ENCODE measurements at regions not wholly inside any gene's neighbourhood (a gene's known extent, or its start where the extent isn't known, plus 50 kb on each side); places are given as distances from the start of the nearest gene placed in this dataset.

DNA sequence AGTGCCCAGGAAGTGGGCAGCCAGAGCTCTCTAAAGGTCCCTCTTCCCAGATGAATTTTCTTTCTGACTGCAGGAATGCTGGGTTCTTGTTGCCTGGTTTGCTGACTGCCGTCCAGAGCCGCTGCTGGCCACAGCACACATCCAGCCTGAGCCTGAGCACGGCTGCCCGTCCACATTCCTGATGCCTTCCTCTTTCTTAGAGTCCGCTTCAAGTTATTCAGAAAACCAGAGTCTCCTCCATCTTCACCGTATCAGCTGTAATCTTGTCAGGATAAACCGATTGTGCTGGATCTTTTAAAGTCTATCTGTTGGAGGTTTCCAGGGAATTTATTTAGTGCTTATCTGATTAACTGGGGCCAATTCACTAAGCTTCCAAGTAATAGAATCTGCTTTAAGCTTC is 84.8 kb upstream of the BCAR3 start:
- DNase-seq (ENCODE audit: low spot score in 2 of 2) = no peak
- H3K4me1 ChIP-seq = peaks cover 0 to 4% of the 10 kb centered on the region in 2 donors
- TF ChIP-seq, protein P1, sequence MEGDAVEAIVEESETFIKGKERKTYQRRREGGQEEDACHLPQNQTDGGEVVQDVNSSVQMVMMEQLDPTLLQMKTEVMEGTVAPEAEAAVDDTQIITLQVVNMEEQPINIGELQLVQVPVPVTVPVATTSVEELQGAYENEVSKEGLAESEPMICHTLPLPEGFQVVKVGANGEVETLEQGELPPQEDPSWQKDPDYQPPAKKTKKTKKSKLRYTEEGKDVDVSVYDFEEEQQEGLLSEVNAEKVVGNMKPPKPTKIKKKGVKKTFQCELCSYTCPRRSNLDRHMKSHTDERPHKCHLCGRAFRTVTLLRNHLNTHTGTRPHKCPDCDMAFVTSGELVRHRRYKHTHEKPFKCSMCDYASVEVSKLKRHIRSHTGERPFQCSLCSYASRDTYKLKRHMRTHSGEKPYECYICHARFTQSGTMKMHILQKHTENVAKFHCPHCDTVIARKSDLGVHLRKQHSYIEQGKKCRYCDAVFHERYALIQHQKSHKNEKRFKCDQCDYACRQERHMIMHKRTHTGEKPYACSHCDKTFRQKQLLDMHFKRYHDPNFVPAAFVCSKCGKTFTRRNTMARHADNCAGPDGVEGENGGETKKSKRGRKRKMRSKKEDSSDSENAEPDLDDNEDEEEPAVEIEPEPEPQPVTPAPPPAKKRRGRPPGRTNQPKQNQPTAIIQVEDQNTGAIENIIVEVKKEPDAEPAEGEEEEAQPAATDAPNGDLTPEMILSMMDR (IDR thresholded peaks at IDR 0.05) = no peak
- no peaks in the 10 kb centered on the region for H3K27me3 ChIP-seq
- no peaks in the 10 kb centered on the region for H3K9me3 ChIP-seq
- no peak overlapping the region for H3K27ac ChIP-seq
- intact Hi-C loops (cut with DNase I) = no loop called here
- H3K4me3 ChIP-seq = no peak overlapping the region
- no peaks in the 10 kb centered on the region for H3K36me3 ChIP-seq

DNA sequence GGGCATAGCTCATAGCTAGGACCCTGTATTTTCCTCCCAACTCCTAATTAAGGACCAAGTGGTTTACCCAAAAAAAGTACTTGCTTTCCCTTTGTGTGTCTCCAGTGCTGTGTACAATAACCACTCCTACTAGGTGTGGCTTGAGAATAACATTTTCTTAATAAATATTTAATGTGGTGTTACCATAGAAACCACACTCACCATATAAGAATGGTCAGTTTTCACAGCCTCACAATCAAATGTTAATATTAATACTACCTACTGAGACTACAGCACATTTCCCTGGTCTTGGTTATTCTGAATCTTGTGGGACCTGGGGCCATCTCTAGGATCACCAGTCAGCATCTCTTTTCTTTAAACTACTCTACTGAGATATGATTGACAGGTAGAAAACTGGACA is 83.5 kb upstream of the BCAR3 start:
- TF ChIP-seq, protein P1 (IDR thresholded peaks at IDR 0.05) = no peak

DNA sequence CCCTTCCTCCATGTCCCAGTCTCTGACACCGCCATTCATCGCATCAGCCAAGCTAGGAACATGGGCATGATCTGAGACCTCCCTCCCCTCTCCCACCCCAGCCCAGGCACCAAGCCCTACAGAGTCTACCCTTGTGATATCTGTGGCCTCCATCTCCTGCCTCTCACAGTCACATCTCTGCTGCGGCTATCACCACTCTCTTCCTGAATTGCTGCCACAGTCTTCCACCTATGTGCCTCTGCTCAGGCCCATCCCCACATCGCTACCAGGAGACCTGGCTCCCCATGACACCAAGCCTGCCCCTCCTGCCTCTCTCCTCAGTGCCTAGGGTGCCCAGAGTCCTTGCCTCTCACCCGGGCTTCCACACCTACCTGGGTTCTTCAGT is 82.7 kb upstream of the BCAR3 start:
- Histone ChIP-seq H3K9me3 (no peaks in the 10 kb centered on the region), H3K27ac (no peak overlapping the region), H3K36me3 (no peaks in the 10 kb centered on the region), H3K4me1 (peaks cover 0 to 4% of the 10 kb centered on the region in 2 donors), H3K27me3 (no peaks in the 10 kb centered on the region), H3K4me3 (no peak overlapping the region)
- TF ChIP-seq, protein P1 (IDR thresholded peaks at IDR 0.05) = no peak
- DNase-seq (ENCODE audit: low spot score in 2 of 2) = no peak
- intact Hi-C loops (cut with DNase I) = no loop called here

More for the DNA sequence above, 83.5 kb upstream of the BCAR3 start:
- peaks cover 0 to 4% of the 10 kb centered on the region in 2 donors for H3K4me1 ChIP-seq
- no peaks in the 10 kb centered on the region for H3K36me3 ChIP-seq
- H3K9me3 ChIP-seq = no peaks in the 10 kb centered on the region
- no peak overlapping the region for H3K4me3 ChIP-seq
- H3K27me3 ChIP-seq = no peaks in the 10 kb centered on the region
- DNase-seq (ENCODE audit: low spot score in 2 of 2) = no peak
- intact Hi-C loops (cut with DNase I) = no loop called here
- H3K27ac ChIP-seq = no peak overlapping the region

DNA sequence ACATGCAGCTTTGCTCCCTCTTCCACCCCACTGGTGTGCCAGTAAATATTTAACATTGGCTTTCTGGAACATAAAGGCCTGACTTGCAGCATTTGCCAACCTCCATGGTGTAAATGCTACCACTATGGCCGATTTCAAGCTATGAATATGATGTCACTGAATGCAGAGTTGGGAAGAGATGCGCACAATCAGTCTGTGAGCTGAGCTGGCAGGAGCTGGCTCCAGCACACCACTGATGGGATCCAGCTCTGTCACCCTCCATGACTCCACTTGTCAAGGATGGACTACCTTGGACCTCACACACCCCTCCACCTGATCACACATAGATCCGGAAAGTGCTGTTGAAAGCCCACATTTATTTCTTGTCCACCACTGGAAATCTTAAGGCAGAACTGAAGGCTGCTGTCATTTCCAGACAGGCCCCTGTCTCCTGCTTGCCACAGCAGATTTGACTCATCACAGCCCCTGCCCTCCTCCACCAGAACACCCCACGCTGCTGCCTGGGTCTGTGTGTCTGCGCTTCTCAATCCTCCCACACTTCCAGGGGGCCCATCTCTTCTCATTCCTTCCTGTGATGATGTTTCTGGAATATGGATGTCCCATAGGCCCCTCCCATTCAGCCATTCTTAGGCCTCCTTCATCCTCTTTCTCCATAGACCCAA is 82.2 kb upstream of the BCAR3 start:
- no peaks in the 10 kb centered on the region for H3K9me3 ChIP-seq
- peaks cover 0 to 3% of the 10 kb centered on the region in 2 donors for H3K4me1 ChIP-seq
- intact Hi-C loops (cut with DNase I) = no loop called here
- H3K27ac ChIP-seq = no peak overlapping the region
- no peak overlapping the region for H3K4me3 ChIP-seq
- no peak for DNase-seq (ENCODE audit: low spot score in 2 of 2)
- TF ChIP-seq, protein P1 (IDR thresholded peaks at IDR 0.05) = no peak
- H3K36me3 ChIP-seq = no peaks in the 10 kb centered on the region
- H3K27me3 ChIP-seq = no peaks in the 10 kb centered on the region

DNA sequence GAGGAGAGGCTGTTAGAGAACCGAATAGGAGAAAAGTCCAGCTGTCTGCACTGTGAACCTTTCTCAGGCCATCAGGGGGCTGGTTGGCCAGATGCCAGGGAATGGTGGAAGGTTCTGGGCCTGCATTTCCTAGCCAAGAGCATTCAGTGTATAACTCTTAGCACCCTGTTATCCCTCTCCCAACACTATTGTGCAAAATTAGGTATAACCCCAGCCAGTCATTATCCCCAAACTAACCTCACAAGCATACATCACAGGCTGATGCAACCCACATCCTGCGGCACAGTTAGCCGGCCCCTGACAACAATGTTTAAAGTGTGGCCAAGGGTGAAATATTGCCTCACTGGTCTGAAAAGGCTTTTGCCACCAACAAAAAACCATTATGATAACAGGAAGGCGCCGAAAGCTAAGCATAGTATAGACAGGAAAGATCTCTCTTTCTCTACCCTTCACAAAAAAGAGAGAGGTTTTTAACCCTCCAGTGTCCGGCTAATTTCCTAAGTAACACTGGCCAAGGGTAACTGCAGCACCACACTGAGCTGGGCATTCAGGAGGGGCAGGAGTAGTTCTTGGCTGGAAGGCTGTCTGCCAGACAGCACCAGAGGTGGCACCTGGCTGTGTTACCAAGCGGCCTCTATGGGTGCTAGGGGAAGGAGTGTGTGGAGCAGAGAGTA is 77.3 kb upstream of the BCAR3 start:
- no peaks in the 10 kb centered on the region for H3K36me3 ChIP-seq
- H3K4me3 ChIP-seq = no peak overlapping the region
- TF ChIP-seq, protein P1 (IDR thresholded peaks at IDR 0.05) = no peak
- H3K27me3 ChIP-seq = no peaks in the 10 kb centered on the region
- intact Hi-C loops (cut with DNase I) = no loop called here
- no peak for DNase-seq (ENCODE audit: low spot score in 2 of 2)
- no peaks in the 10 kb centered on the region for H3K9me3 ChIP-seq
- no peak overlapping the region for H3K27ac ChIP-seq
- peaks cover 0 to 3% of the 10 kb centered on the region in 2 donors for H3K4me1 ChIP-seq

All from ascending aorta (tissue), 2 donors.